H1 (cell line): ENCODE measurements at regions not wholly inside any gene's neighbourhood (a gene's known extent, or its start where the extent isn't known, plus 50 kb on each side); places are given as distances from the start of the nearest gene placed in this dataset.

Experiments
- CTCF ChIA-PET: fragments of 300-600 bp; sonication (Branson Sonifier 250); formaldehyde crosslinking; loops from one replicate; lab custom pipeline; 2021; ENCODE audit not compliant: partially characterized antibody; lab: Charles Lee
- POLR2A ChIA-PET: fragments of 300-600 bp; sonication (Branson Sonifier 250); formaldehyde crosslinking; loops from one replicate; lab custom pipeline; 2021; ENCODE audit warnings: inconsistent platforms; ENCODE audit not compliant: partially characterized antibody; lab: Charles Lee
- DNase-seq, 2 experiments: peaks; one replicate each; pipeline versions ENCODE4 v3.0.0 to v3.0.0-alpha.2; 2010 to 2022; ENCODE audit warnings: low spot score in 2 of 2, low read depth in 1 of 2, mixed read lengths in 1 of 2
- FAIRE-seq: peaks from 2 replicates; lab custom pipeline; 2011; peaks lifted over from hg19 to GRCh38; lab: Jason Lieb, UNC
- H2AFZ ChIP-seq: 2 replicates; pipeline ENCODE4 v1.8.1; 2012; ENCODE audit warnings: low read length, inconsistent platforms
- H2AK5ac ChIP-seq: 2 replicates; pipeline ENCODE4 v1.6.1; 2013; ENCODE audit warnings: low read depth, low read length
- H2BK120ac ChIP-seq: replicated peaks from 2 replicates; pipeline ENCODE3; 2013; ENCODE audit warnings: low read depth, low read length, inconsistent platforms
- H2BK12ac ChIP-seq: 2 replicates; pipeline ENCODE4 v1.6.1; 2013; ENCODE audit warnings: low read depth, low read length
- H2BK15ac ChIP-seq: 2 replicates; pipeline ENCODE4 v1.6.1; 2013; ENCODE audit warnings: low read length
- H2BK20ac ChIP-seq: 2 replicates; pipeline ENCODE4 v1.6.1; 2013; ENCODE audit warnings: low read length
- H2BK5ac ChIP-seq: 2 replicates; pipeline ENCODE4 v1.6.1; 2013; ENCODE audit warnings: low read depth, low read length
- H3K14ac ChIP-seq: 2 replicates; pipeline ENCODE4 v1.6.1; 2013; ENCODE audit warnings: inconsistent platforms; ENCODE audit not compliant: insufficient read length
- H3K18ac ChIP-seq: 2 replicates; pipeline ENCODE4 v1.6.1; 2013; ENCODE audit warnings: low read length; ENCODE audit errors: extremely low read depth
- H3K23ac ChIP-seq: 2 replicates; pipeline ENCODE4 v1.6.1; 2013; ENCODE audit warnings: inconsistent platforms; ENCODE audit not compliant: insufficient read length
- H3K23me2 ChIP-seq: 2 replicates; pipeline ENCODE4 v1.6.1; 2013; ENCODE audit warnings: low read depth, low read length
- H3K27ac ChIP-seq: 2 replicates; pipeline ENCODE4 v1.6.1; 2011; ENCODE audit warnings: low read depth, low read length, inconsistent platforms
- H3K27me3 ChIP-seq, 4 experiments: replicated peaks in 1 of 4; 1 replicate in 1 of 4; 2 replicates in 3 of 4; pipeline versions ENCODE4 v1.6.1 to v1.8.1; 2011 to 2013; ENCODE audit warnings: low read length in 3 of 4, mild to moderate bottlenecking in 3 of 4, inconsistent platforms in 2 of 4, mixed read lengths in 2 of 4, moderate library complexity in 1 of 4; ENCODE audit not compliant: control insufficient read depth in 3 of 4, insufficient read depth in 3 of 4; ENCODE audit errors: extremely low read depth in 1 of 4
- H3K36me3 ChIP-seq, 4 experiments: 2 replicates each; pipeline versions ENCODE4 v1.6.1 to v1.8.1; 2011 to 2013; ENCODE audit warnings: mild to moderate bottlenecking in 4 of 4, low read length in 3 of 4, moderate library complexity in 2 of 4, control low read depth in 1 of 4, inconsistent platforms in 1 of 4; ENCODE audit not compliant: insufficient read depth in 4 of 4, control insufficient read depth in 2 of 4
- H3K4ac ChIP-seq: replicated peaks from 2 replicates; pipeline ENCODE3; 2013; ENCODE audit warnings: low read length, low read depth, mixed read lengths, inconsistent platforms; ENCODE audit not compliant: insufficient read length
- H3K4me1 ChIP-seq, 4 experiments: replicated peaks in 1 of 4; 1 replicate in 1 of 4; 2 replicates in 3 of 4; pipeline versions ENCODE4 v1.6.1 to v1.8.1; 2011 to 2013; ENCODE audit warnings: low read length in 3 of 4, inconsistent platforms in 2 of 4, mixed read lengths in 1 of 4; ENCODE audit not compliant: insufficient read depth in 4 of 4, control insufficient read depth in 3 of 4
- H3K4me2 ChIP-seq, 2 experiments: 2 replicates each; pipeline versions ENCODE4 v1.6.1 to v1.8.1; 2011 to 2013; ENCODE audit warnings: low read depth in 2 of 2, low read length in 2 of 2, control low read depth in 1 of 2, inconsistent platforms in 1 of 2, mild to moderate bottlenecking in 1 of 2; ENCODE audit not compliant: insufficient read depth in 1 of 2
- H3K4me3 ChIP-seq, 4 experiments: fragments of 200-600, 300-600 bp in 1 of 4; sonication (generic), shearing (Covaris generic), sonication (Bioruptor Twin) in 1 of 4; 2 replicates each; pipeline versions ENCODE4 v1.5.1 to v1.8.1; 2011 to 2016; ENCODE audit warnings: low read length in 4 of 4, low read depth in 3 of 4, control low read depth in 2 of 4, inconsistent platforms in 2 of 4, mild to moderate bottlenecking in 2 of 4, mixed read lengths in 1 of 4, moderate library complexity in 1 of 4; ENCODE audit not compliant: insufficient read depth in 2 of 4; ENCODE audit errors: extremely low read depth in 1 of 4
- H3K56ac ChIP-seq: replicated peaks from 2 replicates; pipeline ENCODE3; 2013; ENCODE audit warnings: low read depth, mild to moderate bottlenecking, mixed read lengths, low read length, inconsistent platforms; ENCODE audit not compliant: insufficient read length
- H3K79me1 ChIP-seq: 2 replicates; pipeline ENCODE4 v1.6.1; 2013; ENCODE audit warnings: low read depth, low read length, control low read depth
- H3K79me2 ChIP-seq, 2 experiments: 2 replicates each; pipeline versions ENCODE4 v1.6.1 to v1.8.1; 2012 to 2013; ENCODE audit warnings: low read length in 2 of 2, mild to moderate bottlenecking in 2 of 2, inconsistent platforms in 1 of 2; ENCODE audit not compliant: insufficient read depth in 2 of 2, control insufficient read depth in 1 of 2
- H3K9ac ChIP-seq, 4 experiments: replicated peaks in 1 of 4; 1 replicate in 1 of 4; 2 replicates in 3 of 4; pipeline versions ENCODE4 v1.6.1 to v1.8.1; 2011 to 2013; ENCODE audit warnings: low read depth in 3 of 4, low read length in 3 of 4, control low read depth in 2 of 4, mild to moderate bottlenecking in 2 of 4, moderate library complexity in 2 of 4, inconsistent platforms in 1 of 4; ENCODE audit errors: extremely low read depth in 1 of 4
- H3K9me3 ChIP-seq, 2 experiments: 2 replicates each; pipeline versions ENCODE4 v1.6.1 to v1.8.1; 2012 to 2013; ENCODE audit warnings: mild to moderate bottlenecking in 2 of 2, moderate library complexity in 2 of 2, control low read depth in 1 of 2, inconsistent platforms in 1 of 2, low read depth in 1 of 2, low read length in 1 of 2, mixed read lengths in 1 of 2; ENCODE audit not compliant: insufficient read depth in 2 of 2
- H4K20me1 ChIP-seq, 2 experiments: replicated peaks in 1 of 2; 2 replicates each; pipeline versions ENCODE3 to v1.8.1; 2011 to 2013; ENCODE audit warnings: inconsistent platforms in 2 of 2, low read length in 2 of 2, mild to moderate bottlenecking in 1 of 2; ENCODE audit not compliant: insufficient read depth in 2 of 2, control insufficient read depth in 1 of 2
- H4K5ac ChIP-seq: 2 replicates; pipeline ENCODE4 v1.6.1; 2013; ENCODE audit warnings: low read length, low read depth, mixed read lengths, inconsistent platforms; ENCODE audit not compliant: insufficient read length
- H4K8ac ChIP-seq: 2 replicates; pipeline ENCODE4 v1.8.0; 2013; ENCODE audit warnings: mild to moderate bottlenecking, moderate library complexity, low read length, inconsistent platforms; ENCODE audit not compliant: insufficient read depth; ENCODE audit errors: extremely low read depth
- H4K91ac ChIP-seq: replicated peaks from 2 replicates; pipeline ENCODE3; 2013; ENCODE audit warnings: low read length, mixed read lengths, inconsistent platforms; ENCODE audit not compliant: insufficient read length
- CTCF ChIP-seq, 3 experiments: IDR thresholded peaks; 1 replicate in 2 of 3; 2 replicates in 1 of 3; pipeline versions ENCODE4 v1.5.1 to v1.6.1; 2011; ENCODE audit warnings: low read length in 3 of 3, mild to moderate bottlenecking in 3 of 3, inconsistent platforms in 2 of 3, low read depth in 1 of 3, moderate library complexity in 1 of 3; ENCODE audit not compliant: insufficient read depth in 1 of 3; ENCODE audit errors: control extremely low read depth in 1 of 3
- RFX5 ChIP-seq: IDR thresholded peaks from 2 replicates; pipeline ENCODE4 v1.6.1; 2011; ENCODE audit warnings: low read depth, low read length, improper control_type of control experiment, borderline replicate concordance
- SP2 ChIP-seq: IDR thresholded peaks from 2 replicates; pipeline ENCODE4 v1.6.1; 2012; ENCODE audit warnings: mild to moderate bottlenecking, low read length, inconsistent platforms
- TF ChIP-seq, protein P1 (sequence below): IDR thresholded peaks from 2 replicates; pipeline ENCODE4 v1.6.1; 2012; ENCODE audit warnings: low read length, inconsistent platforms

DNA sequence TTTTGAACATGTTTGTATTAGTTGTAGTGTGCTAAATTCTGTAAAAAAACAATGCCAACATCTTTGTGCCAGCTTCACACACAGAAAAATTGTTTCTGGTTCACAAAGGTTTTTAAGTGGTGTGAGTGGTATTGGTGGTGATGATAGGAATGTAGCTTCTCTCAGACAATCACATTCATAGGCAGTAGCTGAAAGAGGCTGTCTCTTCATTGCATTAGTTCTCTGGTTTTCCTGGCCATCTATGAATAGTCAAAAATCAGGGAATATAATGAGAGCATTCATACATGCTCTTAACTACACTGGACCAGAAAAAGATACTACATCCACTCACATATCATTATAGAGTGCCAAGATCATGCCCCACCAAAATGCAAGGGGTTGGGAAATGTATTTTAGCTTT, 433.5 kb downstream of the FLRT2 start:
- no peak overlapping the region for H3K4ac ChIP-seq
- H3K27ac ChIP-seq = no peak overlapping the region
- H4K8ac ChIP-seq = no peak overlapping the region
- H4K91ac ChIP-seq = no peak overlapping the region
- H3K14ac ChIP-seq = no peak overlapping the region
- no peaks in the 10 kb centered on the region for H3K23me2 ChIP-seq
- no peaks in the 10 kb centered on the region for H3K79me2 ChIP-seq
- no peak overlapping the region for H3K9ac ChIP-seq
- no peak overlapping the region for H2BK15ac ChIP-seq
- no peaks in the 10 kb centered on the region for H3K27me3 ChIP-seq
- no peak overlapping the region for H4K5ac ChIP-seq
- no peak overlapping the region for H2BK120ac ChIP-seq
- no peak overlapping the region for H3K4me3 ChIP-seq
- H3K23ac ChIP-seq = no peak overlapping the region
- no peaks in the 10 kb centered on the region for H3K36me3 ChIP-seq
- POLR2A ChIA-PET = no interaction called here
- TF ChIP-seq, protein P1, sequence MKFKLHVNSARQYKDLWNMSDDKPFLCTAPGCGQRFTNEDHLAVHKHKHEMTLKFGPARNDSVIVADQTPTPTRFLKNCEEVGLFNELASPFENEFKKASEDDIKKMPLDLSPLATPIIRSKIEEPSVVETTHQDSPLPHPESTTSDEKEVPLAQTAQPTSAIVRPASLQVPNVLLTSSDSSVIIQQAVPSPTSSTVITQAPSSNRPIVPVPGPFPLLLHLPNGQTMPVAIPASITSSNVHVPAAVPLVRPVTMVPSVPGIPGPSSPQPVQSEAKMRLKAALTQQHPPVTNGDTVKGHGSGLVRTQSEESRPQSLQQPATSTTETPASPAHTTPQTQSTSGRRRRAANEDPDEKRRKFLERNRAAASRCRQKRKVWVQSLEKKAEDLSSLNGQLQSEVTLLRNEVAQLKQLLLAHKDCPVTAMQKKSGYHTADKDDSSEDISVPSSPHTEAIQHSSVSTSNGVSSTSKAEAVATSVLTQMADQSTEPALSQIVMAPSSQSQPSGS = no peak
- TF ChIP-seq SP2 = no peak
- TF ChIP-seq CTCF (IDR thresholded peaks at IDR 0.05; ENCODE audit: control extremely low read depth in 1 of 3, insufficient read depth in 1 of 3, low read depth in 1 of 3, low read length in 3 of 3) = no peak
- no peak for TF ChIP-seq RFX5
- TF ChIP-seq, all 59 proteins: peak for 0
- H3K56ac ChIP-seq = no peak overlapping the region
- H3K9me3 ChIP-seq = no peaks in the 10 kb centered on the region
- no peak overlapping the region for H2AFZ ChIP-seq
- FAIRE-seq (no peak), DNase-seq (no peak)
- no peak overlapping the region for H2BK12ac ChIP-seq
- CTCF ChIA-PET = interaction anchor here (0.7 to 2.1 kb wide), 3 partner anchors 32 to 957 kb away, joined by 3 to 5 read pairs (median 4); no protein-coding TSS in a partner anchor
- H3K4me2 ChIP-seq = no peak overlapping the region
- H4K20me1 ChIP-seq = no peaks in the 10 kb centered on the region
- H2BK5ac ChIP-seq = no peak overlapping the region
- H3K79me1 ChIP-seq = no peaks in the 10 kb centered on the region
- no peak overlapping the region for H2BK20ac ChIP-seq
- no peaks in the 10 kb centered on the region for H3K4me1 ChIP-seq
- no peak overlapping the region for H3K18ac ChIP-seq
- H2AK5ac ChIP-seq = no peak overlapping the region
